Progenitor cell of endocrine pancreas (in vitro differentiated cells): ENCODE measurements at regions not wholly inside any gene's neighbourhood (a gene's known extent, or its start where the extent isn't known, plus 50 kb on each side); places are given as distances from the start of the nearest gene placed in this dataset.

Source experiments
- DNase-seq: peaks from one replicate; pipeline ENCODE4 v3.0.0; 2021; ENCODE audit warnings: low spot score; ENCODE audit not compliant: unreplicated experiment
- H3K27ac Mint-ChIP-seq: 2 replicates; pipeline ENCODE4 v1.8.0; 2021; ENCODE audit warnings: mild to moderate bottlenecking, moderate library complexity, mixed read lengths
- H3K27me3 Mint-ChIP-seq: 2 replicates; pipeline ENCODE4 v1.8.0; 2021; ENCODE audit warnings: mixed read lengths
- H3K36me3 Mint-ChIP-seq: 2 replicates; pipeline ENCODE4 v1.8.0; 2022; ENCODE audit warnings: mixed read lengths; ENCODE audit not compliant: insufficient read depth
- H3K4me1 Mint-ChIP-seq: 2 replicates; pipeline ENCODE4 v1.8.0; 2021; ENCODE audit warnings: low read depth, mixed read lengths
- H3K4me3 Mint-ChIP-seq: 2 replicates; pipeline ENCODE4 v1.8.0; 2021; ENCODE audit warnings: low read depth, mild to moderate bottlenecking, moderate library complexity, mixed read lengths
- H3K9me3 Mint-ChIP-seq: 2 replicates; pipeline ENCODE4 v1.8.0; 2021; ENCODE audit warnings: low read depth, mixed read lengths
- CTCF ChIP-seq: fragments of 200-600 bp; sonication (generic); IDR thresholded peaks from one replicate; pipeline ENCODE4 v1.5.0; 2021; ENCODE audit warnings: antibody characterized with exemption, mild to moderate bottlenecking; ENCODE audit not compliant: unreplicated experiment

- Mint-ChIP-seq H3K27me3 (no peaks in the 10 kb centered on the region), H3K27ac (no peak overlapping the region), H3K36me3 (peaks cover 1% of the 10 kb centered on the region)
Observed at GRCh38 chr18:39774957-39775598, 2180.0 kb upstream of the PIK3C3 start.

GRCh38 chr18:39773646-39774045 is 2181.4 kb upstream of the PIK3C3 start:
- DNase-seq = no peak
- no peak for TF ChIP-seq CTCF
- H3K27ac Mint-ChIP-seq = peak overlapping the region; percentile 2
- no peaks in the 10 kb centered on the region for H3K36me3 Mint-ChIP-seq
- H3K4me1 Mint-ChIP-seq = peaks cover 12% of the 10 kb centered on the region
- no peaks in the 10 kb centered on the region for H3K9me3 Mint-ChIP-seq
- no peak overlapping the region for H3K4me3 Mint-ChIP-seq
- H3K27me3 Mint-ChIP-seq = no peaks in the 10 kb centered on the region

More at GRCh38 chr18:39774957-39775598, 2180.0 kb upstream of the PIK3C3 start:
- Mint-ChIP-seq H3K4me1 (peaks cover 12% of the 10 kb centered on the region), H3K4me3 (no peak overlapping the region), H3K9me3 (peaks cover 3% of the 10 kb centered on the region)
- no peak for TF ChIP-seq CTCF
- no peak for DNase-seq

- no peak overlapping the region for H3K27ac Mint-ChIP-seq
- no peak for TF ChIP-seq CTCF
- H3K27me3 Mint-ChIP-seq = no peaks in the 10 kb centered on the region
- no peaks in the 10 kb centered on the region for H3K36me3 Mint-ChIP-seq
- peaks cover 12% of the 10 kb centered on the region for H3K4me1 Mint-ChIP-seq
- no peak for DNase-seq
- no peak overlapping the region for H3K4me3 Mint-ChIP-seq
- no peaks in the 10 kb centered on the region for H3K9me3 Mint-ChIP-seq
Observed at GRCh38 chr18:39772155-39772919, 2182.7 kb upstream of the PIK3C3 start.

- Mint-ChIP-seq H3K4me3 (no peak overlapping the region), H3K27ac (no peak overlapping the region), H3K36me3 (no peaks in the 10 kb centered on the region), H3K9me3 (no peaks in the 10 kb centered on the region), H3K4me1 (peaks cover 11% of the 10 kb centered on the region), H3K27me3 (no peaks in the 10 kb centered on the region)
- TF ChIP-seq CTCF = no peak
- no peak for DNase-seq
Observed at GRCh38 chr18:39770399-39770798, 2184.6 kb upstream of the PIK3C3 start.

GRCh38 chr18:39764873-39765272 is 2190.2 kb upstream of the PIK3C3 start:
- Mint-ChIP-seq H3K27me3 (no peaks in the 10 kb centered on the region), H3K4me3 (no peak overlapping the region)

More at GRCh38 chr18:39764873-39765272, 2190.2 kb upstream of the PIK3C3 start:
- no peak for TF ChIP-seq CTCF
- no peaks in the 10 kb centered on the region for H3K36me3 Mint-ChIP-seq
- no peak overlapping the region for H3K27ac Mint-ChIP-seq
- H3K9me3 Mint-ChIP-seq = no peaks in the 10 kb centered on the region
- DNase-seq = no peak
- H3K4me1 Mint-ChIP-seq = peaks cover 2% of the 10 kb centered on the region
